22Rv1 (cell line): ENCODE measurements at regions not wholly inside any gene's neighbourhood (a gene's known extent, or its start where the extent isn't known, plus 50 kb on each side); places are given as distances from the start of the nearest gene placed in this dataset.

Experiments used
- CTCF ChIP-seq: fragments of 450-650 bp; IDR thresholded peaks from 2 replicates; pipeline ENCODE4 v1.5.1; 2017; ENCODE audit warnings: mild to moderate bottlenecking
- ZFX ChIP-seq: fragments of 450-650 bp; IDR thresholded peaks from 2 replicates; pipeline ENCODE4 v1.6.1; 2017; ENCODE audit warnings: antibody characterized with exemption, borderline replicate concordance

GRCh38 chr16:8326232-8326631 lies 264.1 kb downstream of the TMEM114 start:
- no peak for TF ChIP-seq CTCF
- no peak for TF ChIP-seq ZFX
